SK-N-SH (cell line): ENCODE measurements at regions not wholly inside any gene's neighbourhood (a gene's known extent, or its start where the extent isn't known, plus 50 kb on each side); places are given as distances from the start of the nearest gene placed in this dataset.

Experiments used
- CTCF ChIP-seq: fragments of 200-600 bp; sonication (generic); IDR thresholded peaks from 2 replicates; pipeline ENCODE4 v1.6.1; 2017; ENCODE audit warnings: antibody characterized with exemption, mild to moderate bottlenecking, moderate library complexity
- GABPA ChIP-seq: IDR thresholded peaks from 2 replicates; pipeline ENCODE4 v1.4.0; 2012; ENCODE audit warnings: low read depth, mild to moderate bottlenecking
- MXI1 ChIP-seq: IDR thresholded peaks from 2 replicates; pipeline ENCODE4 v1.6.1; 2012; ENCODE audit warnings: mild to moderate bottlenecking, low read depth, low read length, improper control_type of control experiment
- REST ChIP-seq: IDR thresholded peaks from 2 replicates; pipeline ENCODE4 v1.6.1; 2012; ENCODE audit warnings: mild to moderate bottlenecking, low read depth, low read length, moderate library complexity

GRCh38 chr2:81872006-81872405 is 1567.5 kb upstream of the LRRTM1 start:
- no peak for TF ChIP-seq GABPA
- TF ChIP-seq REST = no peak
- TF ChIP-seq CTCF = no peak
- no peak for TF ChIP-seq MXI1
